ENCODE measurements at regions not wholly inside any gene's neighbourhood (a gene's known extent, or its start where the extent isn't known, plus 50 kb on each side); places are given as distances from the start of the nearest gene placed in this dataset.

DNA sequence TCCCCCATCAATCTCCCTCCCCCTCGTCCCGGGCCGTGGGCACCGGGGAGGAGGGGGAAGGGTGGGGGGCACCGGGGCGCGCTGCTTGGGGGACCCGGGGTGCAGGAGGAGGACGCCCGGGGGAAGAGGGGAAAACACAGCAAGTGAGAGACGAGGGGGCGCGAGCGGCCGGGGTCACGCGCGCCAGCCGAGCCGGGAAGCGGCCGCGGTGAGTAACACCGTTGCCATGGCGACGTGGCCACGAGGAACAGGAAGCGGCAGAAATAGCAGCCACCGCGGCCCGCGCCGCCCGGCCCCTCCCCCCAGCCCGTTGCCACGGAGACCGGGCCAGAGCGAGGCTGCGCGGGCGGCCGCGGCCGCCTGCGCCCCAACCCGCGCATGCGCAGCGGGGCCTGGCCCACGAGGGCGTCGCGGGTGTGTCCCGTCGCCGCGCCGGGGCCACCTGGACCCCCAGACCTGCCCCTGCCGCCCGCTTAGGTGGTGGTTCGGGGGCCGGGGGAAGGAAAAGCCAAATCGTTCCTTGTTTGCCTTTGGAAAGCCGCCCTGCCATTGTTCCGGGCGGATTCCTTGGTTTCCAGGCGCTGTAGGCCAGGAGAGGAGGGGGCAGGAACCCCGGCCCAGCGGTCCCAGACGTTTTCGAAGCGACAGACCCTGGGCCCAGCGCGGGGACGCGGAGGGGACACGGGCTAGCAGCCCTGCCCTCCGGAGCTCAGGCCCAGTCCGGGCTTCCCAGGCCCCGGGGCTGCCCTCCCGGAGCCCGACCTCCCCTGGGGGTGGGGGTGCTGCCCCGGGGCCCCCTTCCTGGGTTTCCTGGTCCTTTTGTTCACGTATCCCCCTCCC, 207.1 kb downstream of the C9orf50 start (continued):
- TF ChIP-seq, protein P1, sequence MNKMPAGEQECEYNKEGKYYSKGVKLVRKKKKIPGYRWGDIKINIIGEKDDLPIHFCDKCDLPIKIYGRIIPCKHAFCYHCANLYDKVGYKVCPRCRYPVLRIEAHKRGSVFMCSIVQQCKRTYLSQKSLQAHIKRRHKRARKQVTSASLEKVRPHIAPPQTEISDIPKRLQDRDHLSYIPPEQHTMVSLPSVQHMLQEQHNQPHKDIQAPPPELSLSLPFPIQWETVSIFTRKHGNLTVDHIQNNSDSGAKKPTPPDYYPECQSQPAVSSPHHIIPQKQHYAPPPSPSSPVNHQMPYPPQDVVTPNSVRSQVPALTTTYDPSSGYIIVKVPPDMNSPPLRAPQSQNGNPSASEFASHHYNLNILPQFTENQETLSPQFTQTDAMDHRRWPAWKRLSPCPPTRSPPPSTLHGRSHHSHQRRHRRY (tag by site-specific recombination; IDR thresholded peaks at IDR 0.05), result no peak
- TF ChIP-seq ZNF792 (tag by site-specific recombination; IDR thresholded peaks at IDR 0.05) (no peak), ZSCAN16 (tag by site-specific recombination; IDR thresholded peaks at IDR 0.05) (no peak), ZNF266 (tag by site-specific recombination; IDR thresholded peaks at IDR 0.05; ENCODE audit: low read depth) (no peak), ZNF530 (tag by site-specific recombination; IDR thresholded peaks at IDR 0.05; ENCODE audit: low read depth) (no peak), ZNF426 (tag by site-specific recombination; IDR thresholded peaks at IDR 0.05) (no peak), ZNF521 (tag by site-specific recombination; IDR thresholded peaks at IDR 0.05) (no peak), ZNF629 (tag by site-specific recombination; IDR thresholded peaks at IDR 0.05) (peak; percentile 30; the same call in 1 of the 2 replicates), KLF8 (tag by site-specific recombination; IDR thresholded peaks at IDR 0.05) (peak; percentile 64), ZNF660 (tag by site-specific recombination; IDR thresholded peaks at IDR 0.05) (peak; percentile 41; the same call in 1 of the 2 replicates), ZNF341 (tag by site-specific recombination; IDR thresholded peaks at IDR 0.05; ENCODE audit: low read depth) (no peak), ZNF10 (tag by site-specific recombination; IDR thresholded peaks at IDR 0.05) (no peak), KLF1 (tag by site-specific recombination; IDR thresholded peaks at IDR 0.05) (0 out of 2 replicates have a peak, but pooled peaks have one; percentile 1), ZNF2 (tag by site-specific recombination; IDR thresholded peaks at IDR 0.05) (no peak), ZEB2 (tag by site-specific recombination; IDR thresholded peaks at IDR 0.05) (peak; percentile 8; the same call in 1 of the 2 replicates), ZNF560 (tag by site-specific recombination; IDR thresholded peaks at IDR 0.05; ENCODE audit: borderline replicate concordance) (no peak), ZNF292 (tag by site-specific recombination; IDR thresholded peaks at IDR 0.05; ENCODE audit: borderline replicate concordance, low read depth) (no peak), ZNF747 (tag by site-specific recombination; IDR thresholded peaks at IDR 0.05) (no peak), ZNF223 (tag by site-specific recombination; IDR thresholded peaks at IDR 0.05) (0 out of 2 replicates have a peak, but pooled peaks have one; percentile 20), KLF9 (tag by site-specific recombination; IDR thresholded peaks at IDR 0.05; ENCODE audit: low read depth) (peak; percentile 56; the same call in 1 of the 2 replicates), GLIS1 (tag by site-specific recombination; IDR thresholded peaks at IDR 0.05) (peak; percentile 85), IKZF3 (tag by site-specific recombination; IDR thresholded peaks at IDR 0.05) (no peak), MEIS1 (CRISPR knock-in tag; IDR thresholded peaks at IDR 0.05; ENCODE audit: borderline replicate concordance) (no peak), ZBTB20 (tag by site-specific recombination; IDR thresholded peaks at IDR 0.05) (peak; percentile 57)
- TF ChIP-seq, protein P2, sequence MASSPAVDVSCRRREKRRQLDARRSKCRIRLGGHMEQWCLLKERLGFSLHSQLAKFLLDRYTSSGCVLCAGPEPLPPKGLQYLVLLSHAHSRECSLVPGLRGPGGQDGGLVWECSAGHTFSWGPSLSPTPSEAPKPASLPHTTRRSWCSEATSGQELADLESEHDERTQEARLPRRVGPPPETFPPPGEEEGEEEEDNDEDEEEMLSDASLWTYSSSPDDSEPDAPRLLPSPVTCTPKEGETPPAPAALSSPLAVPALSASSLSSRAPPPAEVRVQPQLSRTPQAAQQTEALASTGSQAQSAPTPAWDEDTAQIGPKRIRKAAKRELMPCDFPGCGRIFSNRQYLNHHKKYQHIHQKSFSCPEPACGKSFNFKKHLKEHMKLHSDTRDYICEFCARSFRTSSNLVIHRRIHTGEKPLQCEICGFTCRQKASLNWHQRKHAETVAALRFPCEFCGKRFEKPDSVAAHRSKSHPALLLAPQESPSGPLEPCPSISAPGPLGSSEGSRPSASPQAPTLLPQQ (tag by site-specific recombination; IDR thresholded peaks at IDR 0.05), result peak; percentile 72
- TF ChIP-seq, protein P3, sequence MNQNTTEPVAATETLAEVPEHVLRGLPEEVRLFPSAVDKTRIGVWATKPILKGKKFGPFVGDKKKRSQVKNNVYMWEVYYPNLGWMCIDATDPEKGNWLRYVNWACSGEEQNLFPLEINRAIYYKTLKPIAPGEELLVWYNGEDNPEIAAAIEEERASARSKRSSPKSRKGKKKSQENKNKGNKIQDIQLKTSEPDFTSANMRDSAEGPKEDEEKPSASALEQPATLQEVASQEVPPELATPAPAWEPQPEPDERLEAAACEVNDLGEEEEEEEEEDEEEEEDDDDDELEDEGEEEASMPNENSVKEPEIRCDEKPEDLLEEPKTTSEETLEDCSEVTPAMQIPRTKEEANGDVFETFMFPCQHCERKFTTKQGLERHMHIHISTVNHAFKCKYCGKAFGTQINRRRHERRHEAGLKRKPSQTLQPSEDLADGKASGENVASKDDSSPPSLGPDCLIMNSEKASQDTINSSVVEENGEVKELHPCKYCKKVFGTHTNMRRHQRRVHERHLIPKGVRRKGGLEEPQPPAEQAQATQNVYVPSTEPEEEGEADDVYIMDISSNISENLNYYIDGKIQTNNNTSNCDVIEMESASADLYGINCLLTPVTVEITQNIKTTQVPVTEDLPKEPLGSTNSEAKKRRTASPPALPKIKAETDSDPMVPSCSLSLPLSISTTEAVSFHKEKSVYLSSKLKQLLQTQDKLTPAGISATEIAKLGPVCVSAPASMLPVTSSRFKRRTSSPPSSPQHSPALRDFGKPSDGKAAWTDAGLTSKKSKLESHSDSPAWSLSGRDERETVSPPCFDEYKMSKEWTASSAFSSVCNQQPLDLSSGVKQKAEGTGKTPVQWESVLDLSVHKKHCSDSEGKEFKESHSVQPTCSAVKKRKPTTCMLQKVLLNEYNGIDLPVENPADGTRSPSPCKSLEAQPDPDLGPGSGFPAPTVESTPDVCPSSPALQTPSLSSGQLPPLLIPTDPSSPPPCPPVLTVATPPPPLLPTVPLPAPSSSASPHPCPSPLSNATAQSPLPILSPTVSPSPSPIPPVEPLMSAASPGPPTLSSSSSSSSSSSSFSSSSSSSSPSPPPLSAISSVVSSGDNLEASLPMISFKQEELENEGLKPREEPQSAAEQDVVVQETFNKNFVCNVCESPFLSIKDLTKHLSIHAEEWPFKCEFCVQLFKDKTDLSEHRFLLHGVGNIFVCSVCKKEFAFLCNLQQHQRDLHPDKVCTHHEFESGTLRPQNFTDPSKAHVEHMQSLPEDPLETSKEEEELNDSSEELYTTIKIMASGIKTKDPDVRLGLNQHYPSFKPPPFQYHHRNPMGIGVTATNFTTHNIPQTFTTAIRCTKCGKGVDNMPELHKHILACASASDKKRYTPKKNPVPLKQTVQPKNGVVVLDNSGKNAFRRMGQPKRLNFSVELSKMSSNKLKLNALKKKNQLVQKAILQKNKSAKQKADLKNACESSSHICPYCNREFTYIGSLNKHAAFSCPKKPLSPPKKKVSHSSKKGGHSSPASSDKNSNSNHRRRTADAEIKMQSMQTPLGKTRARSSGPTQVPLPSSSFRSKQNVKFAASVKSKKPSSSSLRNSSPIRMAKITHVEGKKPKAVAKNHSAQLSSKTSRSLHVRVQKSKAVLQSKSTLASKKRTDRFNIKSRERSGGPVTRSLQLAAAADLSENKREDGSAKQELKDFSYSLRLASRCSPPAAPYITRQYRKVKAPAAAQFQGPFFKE (tag by site-specific recombination; IDR thresholded peaks at IDR 0.05; ENCODE audit: borderline replicate concordance), result no peak
- TF ChIP-seq, protein P4, sequence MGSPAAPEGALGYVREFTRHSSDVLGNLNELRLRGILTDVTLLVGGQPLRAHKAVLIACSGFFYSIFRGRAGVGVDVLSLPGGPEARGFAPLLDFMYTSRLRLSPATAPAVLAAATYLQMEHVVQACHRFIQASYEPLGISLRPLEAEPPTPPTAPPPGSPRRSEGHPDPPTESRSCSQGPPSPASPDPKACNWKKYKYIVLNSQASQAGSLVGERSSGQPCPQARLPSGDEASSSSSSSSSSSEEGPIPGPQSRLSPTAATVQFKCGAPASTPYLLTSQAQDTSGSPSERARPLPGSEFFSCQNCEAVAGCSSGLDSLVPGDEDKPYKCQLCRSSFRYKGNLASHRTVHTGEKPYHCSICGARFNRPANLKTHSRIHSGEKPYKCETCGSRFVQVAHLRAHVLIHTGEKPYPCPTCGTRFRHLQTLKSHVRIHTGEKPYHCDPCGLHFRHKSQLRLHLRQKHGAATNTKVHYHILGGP (tag by site-specific recombination; IDR thresholded peaks at IDR 0.05), result no peak
- TF ChIP-seq, protein P5, sequence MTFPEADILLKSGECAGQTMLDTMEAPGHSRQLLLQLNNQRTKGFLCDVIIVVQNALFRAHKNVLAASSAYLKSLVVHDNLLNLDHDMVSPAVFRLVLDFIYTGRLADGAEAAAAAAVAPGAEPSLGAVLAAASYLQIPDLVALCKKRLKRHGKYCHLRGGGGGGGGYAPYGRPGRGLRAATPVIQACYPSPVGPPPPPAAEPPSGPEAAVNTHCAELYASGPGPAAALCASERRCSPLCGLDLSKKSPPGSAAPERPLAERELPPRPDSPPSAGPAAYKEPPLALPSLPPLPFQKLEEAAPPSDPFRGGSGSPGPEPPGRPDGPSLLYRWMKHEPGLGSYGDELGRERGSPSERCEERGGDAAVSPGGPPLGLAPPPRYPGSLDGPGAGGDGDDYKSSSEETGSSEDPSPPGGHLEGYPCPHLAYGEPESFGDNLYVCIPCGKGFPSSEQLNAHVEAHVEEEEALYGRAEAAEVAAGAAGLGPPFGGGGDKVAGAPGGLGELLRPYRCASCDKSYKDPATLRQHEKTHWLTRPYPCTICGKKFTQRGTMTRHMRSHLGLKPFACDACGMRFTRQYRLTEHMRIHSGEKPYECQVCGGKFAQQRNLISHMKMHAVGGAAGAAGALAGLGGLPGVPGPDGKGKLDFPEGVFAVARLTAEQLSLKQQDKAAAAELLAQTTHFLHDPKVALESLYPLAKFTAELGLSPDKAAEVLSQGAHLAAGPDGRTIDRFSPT (tag by site-specific recombination; IDR thresholded peaks at IDR 0.05), result peak; percentile 17; the same call in 1 of the 2 replicates
